ENCODE measurements at regions not wholly inside any gene's neighbourhood (a gene's known extent, or its start where the extent isn't known, plus 50 kb on each side); places are given as distances from the start of the nearest gene placed in this dataset.
A peak's percentile ranks its signal among the peaks of the same experiment; 100 is the strongest.

GRCh38 chr6:122040261-122040660 is 359.2 kb upstream of the HSF2 start:
- no peak for FAIRE-seq

GRCh38 chr6:122042380-122042779 is 357.1 kb upstream of the HSF2 start:
- H3K27me3 ChIP-seq (ENCODE audit: control insufficient read depth in 3 of 3, insufficient read depth in 3 of 3, low read length in 3 of 3), result no peaks in the 10 kb centered on the region
- no peaks in the 10 kb centered on the region for H3K36me3 ChIP-seq (ENCODE audit: control insufficient read depth in 3 of 3, insufficient read depth in 2 of 3, low read depth in 1 of 3, low read length in 3 of 3)
- FAIRE-seq (no peak), DNase-seq (no peak)
- WGBS, 3 donors, result 79 to 89% (median 86%) methylated on average over 3 of the region's 3 CpGs
- H3K4me1 ChIP-seq (ENCODE audit: control insufficient read depth in 3 of 3, insufficient read depth in 2 of 3, low read depth in 1 of 3, low read length in 2 of 3), result no peaks in the 10 kb centered on the region
- no peak overlapping the region for H3K4me3 ChIP-seq (ENCODE audit: low read depth in 1 of 3, low read length in 3 of 3)
- no peaks in the 10 kb centered on the region for H3K9me3 ChIP-seq (ENCODE audit: control insufficient read depth in 2 of 2, insufficient read depth in 1 of 2, low read depth in 1 of 2, low read length in 1 of 2)
- no peak overlapping the region for H3K27ac ChIP-seq (ENCODE audit: low read depth in 1 of 3, low read length in 2 of 3)

More at GRCh38 chr6:122040261-122040660, 359.2 kb upstream of the HSF2 start:
- H3K4me1 ChIP-seq (ENCODE audit: control insufficient read depth in 3 of 3, insufficient read depth in 2 of 3, low read depth in 1 of 3, low read length in 2 of 3), result no peaks in the 10 kb centered on the region
- H3K4me3 ChIP-seq (ENCODE audit: low read depth in 1 of 3, low read length in 3 of 3), result no peak overlapping the region
- no peaks in the 10 kb centered on the region for H3K27me3 ChIP-seq (ENCODE audit: control insufficient read depth in 3 of 3, insufficient read depth in 3 of 3, low read length in 3 of 3)
- no peak overlapping the region for H3K27ac ChIP-seq (ENCODE audit: low read depth in 1 of 3, low read length in 2 of 3)
- no peak for DNase-seq
- 86 to 89% (median 88%) methylated on average over 2 of the region's 2 CpGs for WGBS, 3 donors
- H3K36me3 ChIP-seq (ENCODE audit: control insufficient read depth in 3 of 3, insufficient read depth in 2 of 3, low read depth in 1 of 3, low read length in 3 of 3), result no peaks in the 10 kb centered on the region
- H3K9me3 ChIP-seq (ENCODE audit: control insufficient read depth in 2 of 2, insufficient read depth in 1 of 2, low read depth in 1 of 2, low read length in 1 of 2), result no peaks in the 10 kb centered on the region

- Histone ChIP-seq H3K4me3 (ENCODE audit: low read depth in 1 of 3, low read length in 3 of 3) (no peak overlapping the region), H3K27me3 (ENCODE audit: control insufficient read depth in 3 of 3, insufficient read depth in 3 of 3, low read length in 3 of 3) (no peaks in the 10 kb centered on the region), H3K36me3 (ENCODE audit: control insufficient read depth in 3 of 3, insufficient read depth in 2 of 3, low read depth in 1 of 3, low read length in 3 of 3) (no peaks in the 10 kb centered on the region), H3K9me3 (ENCODE audit: control insufficient read depth in 2 of 2, insufficient read depth in 1 of 2, low read depth in 1 of 2, low read length in 1 of 2) (no peaks in the 10 kb centered on the region), H3K27ac (ENCODE audit: low read depth in 1 of 3, low read length in 2 of 3) (no peak overlapping the region), H3K4me1 (ENCODE audit: control insufficient read depth in 3 of 3, insufficient read depth in 2 of 3, low read depth in 1 of 3, low read length in 2 of 3) (no peaks in the 10 kb centered on the region)
- no peak for FAIRE-seq
- 57 to 82% (median 78%) methylated on average over 9 of the region's 9 CpGs for WGBS, 3 donors
- DNase-seq, result peak in 1 of 2 donors; percentile 24
These were observed 356.3 kb upstream of the HSF2 start for GRCh38 chr6:122042960-122043735.

- H3K27ac ChIP-seq (ENCODE audit: low read depth in 1 of 3, low read length in 2 of 3), result no peak overlapping the region
- no peaks in the 10 kb centered on the region for H3K4me1 ChIP-seq (ENCODE audit: control insufficient read depth in 3 of 3, insufficient read depth in 2 of 3, low read depth in 1 of 3, low read length in 2 of 3)
- FAIRE-seq (no peak), DNase-seq (no peak)
- no peak overlapping the region for H3K4me3 ChIP-seq (ENCODE audit: low read depth in 1 of 3, low read length in 3 of 3)
- 71 to 83% (median 80%) methylated on average over 3 of the region's 3 CpGs for WGBS, 3 donors
- H3K27me3 ChIP-seq (ENCODE audit: control insufficient read depth in 3 of 3, insufficient read depth in 3 of 3, low read length in 3 of 3), result no peaks in the 10 kb centered on the region
- H3K36me3 ChIP-seq (ENCODE audit: control insufficient read depth in 3 of 3, insufficient read depth in 2 of 3, low read depth in 1 of 3, low read length in 3 of 3), result no peaks in the 10 kb centered on the region
- H3K9me3 ChIP-seq (ENCODE audit: control insufficient read depth in 2 of 2, insufficient read depth in 1 of 2, low read depth in 1 of 2, low read length in 1 of 2), result no peaks in the 10 kb centered on the region
These were observed 350.9 kb upstream of the HSF2 start for GRCh38 chr6:122048570-122048969.

GRCh38 chr6:122049341-122049740 is 350.1 kb upstream of the HSF2 start:
- DNase-seq (no peak), FAIRE-seq (no peak)
- H3K4me1 ChIP-seq (ENCODE audit: control insufficient read depth in 3 of 3, insufficient read depth in 2 of 3, low read depth in 1 of 3, low read length in 2 of 3), result no peaks in the 10 kb centered on the region
- H3K27ac ChIP-seq (ENCODE audit: low read depth in 1 of 3, low read length in 2 of 3), result no peak overlapping the region
- H3K36me3 ChIP-seq (ENCODE audit: control insufficient read depth in 3 of 3, insufficient read depth in 2 of 3, low read depth in 1 of 3, low read length in 3 of 3), result no peaks in the 10 kb centered on the region
- H3K9me3 ChIP-seq (ENCODE audit: control insufficient read depth in 2 of 2, insufficient read depth in 1 of 2, low read depth in 1 of 2, low read length in 1 of 2), result no peaks in the 10 kb centered on the region
- H3K4me3 ChIP-seq (ENCODE audit: low read depth in 1 of 3, low read length in 3 of 3), result no peak overlapping the region
- H3K27me3 ChIP-seq (ENCODE audit: control insufficient read depth in 3 of 3, insufficient read depth in 3 of 3, low read length in 3 of 3), result no peaks in the 10 kb centered on the region
- WGBS, 3 donors, result 64 to 85% (median 83%) methylated on average over 6 of the region's 6 CpGs

- no peak overlapping the region for H3K4me3 ChIP-seq (ENCODE audit: low read depth in 1 of 3, low read length in 3 of 3)
- no peak overlapping the region for H3K27ac ChIP-seq (ENCODE audit: low read depth in 1 of 3, low read length in 2 of 3)
- no peak for FAIRE-seq
- no peaks in the 10 kb centered on the region for H3K4me1 ChIP-seq (ENCODE audit: control insufficient read depth in 3 of 3, insufficient read depth in 2 of 3, low read depth in 1 of 3, low read length in 2 of 3)
- H3K36me3 ChIP-seq (ENCODE audit: control insufficient read depth in 3 of 3, insufficient read depth in 2 of 3, low read depth in 1 of 3, low read length in 3 of 3), result no peaks in the 10 kb centered on the region
- no peaks in the 10 kb centered on the region for H3K9me3 ChIP-seq (ENCODE audit: control insufficient read depth in 2 of 2, insufficient read depth in 1 of 2, low read depth in 1 of 2, low read length in 1 of 2)
- H3K27me3 ChIP-seq (ENCODE audit: control insufficient read depth in 3 of 3, insufficient read depth in 3 of 3, low read length in 3 of 3), result peaks cover 0 to 2% (median 0%) of the 10 kb centered on the region in 3 donors
- DNase-seq, result no peak
These were observed 349.2 kb upstream of the HSF2 start for GRCh38 chr6:122050242-122050755.

- Histone ChIP-seq H3K9me3 (ENCODE audit: control insufficient read depth in 2 of 2, insufficient read depth in 1 of 2, low read depth in 1 of 2, low read length in 1 of 2) (no peaks in the 10 kb centered on the region), H3K4me3 (ENCODE audit: low read depth in 1 of 3, low read length in 3 of 3) (no peak overlapping the region), H3K36me3 (ENCODE audit: control insufficient read depth in 3 of 3, insufficient read depth in 2 of 3, low read depth in 1 of 3, low read length in 3 of 3) (no peaks in the 10 kb centered on the region), H3K4me1 (ENCODE audit: control insufficient read depth in 3 of 3, insufficient read depth in 2 of 3, low read depth in 1 of 3, low read length in 2 of 3) (no peaks in the 10 kb centered on the region), H3K27ac (ENCODE audit: low read depth in 1 of 3, low read length in 2 of 3) (no peak overlapping the region), H3K27me3 (ENCODE audit: control insufficient read depth in 3 of 3, insufficient read depth in 3 of 3, low read length in 3 of 3) (peaks cover 0 to 2% (median 0%) of the 10 kb centered on the region in 3 donors)
- WGBS, 3 donors, result 64 to 71% (median 70%) methylated on average over 3 of the region's 3 CpGs
- no peak for DNase-seq
- no peak for FAIRE-seq
These were observed 347.0 kb upstream of the HSF2 start for GRCh38 chr6:122052346-122052900.

- FAIRE-seq, result no peak
- WGBS, 3 donors, result 49 to 61% (median 60%) methylated on average over 4 of the region's 4 CpGs
- Histone ChIP-seq H3K4me1 (ENCODE audit: control insufficient read depth in 3 of 3, insufficient read depth in 2 of 3, low read depth in 1 of 3, low read length in 2 of 3) (peaks cover 0 to 2% (median 0%) of the 10 kb centered on the region in 3 donors), H3K27me3 (ENCODE audit: control insufficient read depth in 3 of 3, insufficient read depth in 3 of 3, low read length in 3 of 3) (peaks cover 0 to 2% (median 0%) of the 10 kb centered on the region in 3 donors), H3K27ac (ENCODE audit: low read depth in 1 of 3, low read length in 2 of 3) (no peak overlapping the region), H3K9me3 (ENCODE audit: control insufficient read depth in 2 of 2, insufficient read depth in 1 of 2, low read depth in 1 of 2, low read length in 1 of 2) (no peaks in the 10 kb centered on the region), H3K4me3 (ENCODE audit: low read depth in 1 of 3, low read length in 3 of 3) (no peak overlapping the region), H3K36me3 (ENCODE audit: control insufficient read depth in 3 of 3, insufficient read depth in 2 of 3, low read depth in 1 of 3, low read length in 3 of 3) (no peaks in the 10 kb centered on the region)
- no peak for DNase-seq
These were observed 339.5 kb upstream of the HSF2 start for GRCh38 chr6:122059918-122060317.

Measured in small intestine (tissue), 7 donors.